Activated CD8-positive, alpha-beta T cell treated with anti-CD3 and anti-CD28 coated beads for 36 hours (primary cell): ENCODE measurements at regions not wholly inside any gene's neighbourhood (a gene's known extent, or its start where the extent isn't known, plus 50 kb on each side); places are given as distances from the start of the nearest gene placed in this dataset.

Experiments
- ATAC-seq: fragments of 200-7000 bp; cut with Tn5 transposase; one replicate; pipeline ENCODE4 v1.10.0; 2021; ENCODE audit warnings: mild to moderate bottlenecking, moderate library complexity
- CTCF ChIA-PET: fragments of 350-600 bp; sonication (Branson Sonifier 250); formaldehyde crosslinking; loops from one replicate; lab custom pipeline; 2021; ENCODE audit warnings: antibody characterized with exemption; lab: Charles Lee
- POLR2A ChIA-PET: fragments of 350-600 bp; sonication (Branson Sonifier 250); formaldehyde crosslinking; loops from one replicate; lab custom pipeline; 2021; ENCODE audit warnings: antibody characterized with exemption; lab: Charles Lee
- DNase-seq: peaks from one replicate; pipeline ENCODE4 v3.0.0-alpha.2; 2020
- H3K27ac Mint-ChIP-seq: one replicate; pipeline ENCODE4 v1.8.0; 2021; ENCODE audit warnings: mild to moderate bottlenecking, mixed read lengths
- H3K27me3 Mint-ChIP-seq: one replicate; pipeline ENCODE4 v1.8.0; 2021; ENCODE audit warnings: mixed read lengths
- H3K36me3 Mint-ChIP-seq: one replicate; pipeline ENCODE4 v1.8.0; 2021; ENCODE audit warnings: low read depth, mixed read lengths
- H3K4me1 Mint-ChIP-seq: one replicate; pipeline ENCODE4 v1.8.0; 2021; ENCODE audit warnings: low read depth, mixed read lengths
- H3K4me3 Mint-ChIP-seq: one replicate; pipeline ENCODE4 v1.8.0; 2021; ENCODE audit warnings: mild to moderate bottlenecking, moderate library complexity, mixed read lengths
- H3K9me3 Mint-ChIP-seq: one replicate; pipeline ENCODE4 v1.8.0; 2021; ENCODE audit warnings: mixed read lengths
- CTCF ChIP-seq: fragments of 200-600 bp; IDR thresholded peaks from one replicate; pipeline ENCODE4 v1.8.0; 2022; ENCODE audit warnings: antibody characterized with exemption, mild to moderate bottlenecking
- intact Hi-C: fragments of 100-400 bp; cut with micrococcal nuclease; formaldehyde crosslinking; loops from one replicate; pipeline ENCODE4 v1.10.0; 2022

- Mint-ChIP-seq H3K27me3 (no peaks in the 10 kb centered on the region), H3K4me1 (no peaks in the 10 kb centered on the region), H3K9me3 (no peaks in the 10 kb centered on the region), H3K4me3 (no peak overlapping the region), H3K27ac (no peak overlapping the region), H3K36me3 (no peaks in the 10 kb centered on the region)
- intact Hi-C loops = no loop called here
- TF ChIP-seq CTCF = no peak
- ChIA-PET CTCF (no interaction called here), POLR2A (no interaction called here)
- no peak for ATAC-seq
- DNase-seq = no peak
Observed at GRCh38 chr22:48511781-48512327, 1315.8 kb downstream of the BRD1 start.

- Mint-ChIP-seq H3K4me3 (no peak overlapping the region), H3K4me1 (no peaks in the 10 kb centered on the region), H3K27me3 (no peaks in the 10 kb centered on the region), H3K27ac (no peak overlapping the region), H3K9me3 (no peaks in the 10 kb centered on the region), H3K36me3 (no peaks in the 10 kb centered on the region)
- DNase-seq = no peak
- no peak for ATAC-seq
- no peak for TF ChIP-seq CTCF
- POLR2A ChIA-PET = no interaction called here
- intact Hi-C loops = no loop called here
- CTCF ChIA-PET = no interaction called here
Observed at GRCh38 chr22:48511211-48511610, 1316.5 kb downstream of the BRD1 start.

GRCh38 chr22:48510599-48510998, 1317.1 kb downstream of the BRD1 start:
- Mint-ChIP-seq H3K4me1 (no peaks in the 10 kb centered on the region), H3K4me3 (no peak overlapping the region), H3K9me3 (no peaks in the 10 kb centered on the region), H3K27me3 (no peaks in the 10 kb centered on the region), H3K27ac (no peak overlapping the region), H3K36me3 (no peaks in the 10 kb centered on the region)
- POLR2A ChIA-PET = no interaction called here
- ATAC-seq = no peak
- intact Hi-C loops = no loop called here
- CTCF ChIA-PET = no interaction called here
- DNase-seq = no peak
- no peak for TF ChIP-seq CTCF

GRCh38 chr22:48507595-48508350, 1319.9 kb downstream of the BRD1 start:
- Mint-ChIP-seq H3K4me3 (no peak overlapping the region), H3K4me1 (no peaks in the 10 kb centered on the region), H3K27ac (no peak overlapping the region), H3K36me3 (no peaks in the 10 kb centered on the region), H3K27me3 (no peaks in the 10 kb centered on the region), H3K9me3 (no peaks in the 10 kb centered on the region)
- CTCF ChIA-PET = no interaction called here
- no peak for TF ChIP-seq CTCF
- ATAC-seq (no peak), DNase-seq (no peak)
- POLR2A ChIA-PET = no interaction called here
- intact Hi-C loops = no loop called here

GRCh38 chr22:48507171-48507570, 1320.5 kb downstream of the BRD1 start:
- no peaks in the 10 kb centered on the region for H3K27me3 Mint-ChIP-seq
- DNase-seq (no peak), ATAC-seq (no peak)
- no peaks in the 10 kb centered on the region for H3K4me1 Mint-ChIP-seq
- H3K4me3 Mint-ChIP-seq = no peak overlapping the region
- no peaks in the 10 kb centered on the region for H3K9me3 Mint-ChIP-seq
- H3K36me3 Mint-ChIP-seq = no peaks in the 10 kb centered on the region
- CTCF ChIA-PET = no interaction called here
- intact Hi-C loops = no loop called here
- H3K27ac Mint-ChIP-seq = no peak overlapping the region
- POLR2A ChIA-PET = no interaction called here
- no peak for TF ChIP-seq CTCF
